ENCODE measurements at regions not wholly inside any gene's neighbourhood (a gene's known extent, or its start where the extent isn't known, plus 50 kb on each side); places are given as distances from the start of the nearest gene placed in this dataset.

GRCh38 chr3:174532776-174533175, 326.4 kb upstream of the NAALADL2 start:
- Histone ChIP-seq H3K4me3 (no peak overlapping the region), H3K9me3 (no peaks in the 10 kb centered on the region), H3K36me3 (no peaks in the 10 kb centered on the region), H3K4me1 (no peaks in the 10 kb centered on the region), H3K27ac (no peak overlapping the region), H3K27me3 (no peaks in the 10 kb centered on the region)
- WGBS, 2 donors: 97 to 100% methylated on average over 2 of the region's 2 CpGs
- DNase-seq (ENCODE audit: low spot score in 2 of 2): no peak
- TF ChIP-seq EP300 (IDR thresholded peaks at IDR 0.05) (no peak), POLR2A (IDR thresholded peaks at IDR 0.05) (no peak), CTCF (IDR thresholded peaks at IDR 0.05) (no peak)

GRCh38 chr3:174533286-174533685, 325.8 kb upstream of the NAALADL2 start:
- Histone ChIP-seq H3K9me3 (no peaks in the 10 kb centered on the region), H3K4me1 (no peaks in the 10 kb centered on the region), H3K4me3 (no peak overlapping the region), H3K36me3 (no peaks in the 10 kb centered on the region), H3K27ac (no peak overlapping the region), H3K27me3 (no peaks in the 10 kb centered on the region)
- WGBS, 2 donors: 89 to 92% methylated on average over 2 of the region's 2 CpGs
- no peak for DNase-seq (ENCODE audit: low spot score in 2 of 2)
- TF ChIP-seq POLR2A (IDR thresholded peaks at IDR 0.05) (no peak), EP300 (IDR thresholded peaks at IDR 0.05) (no peak), CTCF (IDR thresholded peaks at IDR 0.05) (no peak)

GRCh38 chr3:174536319-174536718, 322.8 kb upstream of the NAALADL2 start:
- WGBS, 2 donors: 62 to 71% methylated on average over 4 of the region's 4 CpGs
- H3K9me3 ChIP-seq: no peaks in the 10 kb centered on the region

GRCh38 chr3:174538151-174538550, 321.0 kb upstream of the NAALADL2 start:
- no peak for DNase-seq (ENCODE audit: low spot score in 2 of 2)
- TF ChIP-seq EP300 (IDR thresholded peaks at IDR 0.05): no peak
- no peak for TF ChIP-seq POLR2A (IDR thresholded peaks at IDR 0.05)
- TF ChIP-seq CTCF (IDR thresholded peaks at IDR 0.05): no peak
- H3K4me1 ChIP-seq: no peaks in the 10 kb centered on the region
- WGBS, 2 donors: 60 to 63% methylated on average over 3 of the region's 3 CpGs
- H3K27ac ChIP-seq: no peak overlapping the region
- no peak overlapping the region for H3K4me3 ChIP-seq
- no peaks in the 10 kb centered on the region for H3K27me3 ChIP-seq
- no peaks in the 10 kb centered on the region for H3K36me3 ChIP-seq
- no peaks in the 10 kb centered on the region for H3K9me3 ChIP-seq

More at GRCh38 chr3:174536319-174536718, 322.8 kb upstream of the NAALADL2 start:
- Histone ChIP-seq H3K36me3 (no peaks in the 10 kb centered on the region), H3K27ac (no peak overlapping the region), H3K27me3 (no peaks in the 10 kb centered on the region), H3K4me3 (no peak overlapping the region), H3K4me1 (no peaks in the 10 kb centered on the region)
- TF ChIP-seq EP300 (IDR thresholded peaks at IDR 0.05) (no peak), CTCF (IDR thresholded peaks at IDR 0.05) (no peak), POLR2A (IDR thresholded peaks at IDR 0.05) (no peak)
- no peak for DNase-seq (ENCODE audit: low spot score in 2 of 2)

GRCh38 chr3:174540116-174540908, 318.8 kb upstream of the NAALADL2 start:
- Histone ChIP-seq H3K4me3 (no peak overlapping the region), H3K4me1 (no peaks in the 10 kb centered on the region), H3K27ac (no peak overlapping the region), H3K36me3 (no peaks in the 10 kb centered on the region), H3K27me3 (no peaks in the 10 kb centered on the region), H3K9me3 (no peaks in the 10 kb centered on the region)
- DNase-seq (ENCODE audit: low spot score in 2 of 2): no peak
- TF ChIP-seq EP300 (IDR thresholded peaks at IDR 0.05) (no peak), POLR2A (IDR thresholded peaks at IDR 0.05) (no peak), CTCF (IDR thresholded peaks at IDR 0.05) (no peak)
- 85 to 91% methylated on average over 3 of the region's 3 CpGs for WGBS, 2 donors

Data from tibial nerve (tissue), 4 donors.